Hepatocyte (in vitro differentiated cells): ENCODE measurements at regions not wholly inside any gene's neighbourhood (a gene's known extent, or its start where the extent isn't known, plus 50 kb on each side); places are given as distances from the start of the nearest gene placed in this dataset.

Experiments used
- EZH2 ChIP-seq: fragments of 200-600 bp; sonication (generic); IDR thresholded peaks from 2 replicates; pipeline ENCODE4 v1.6.1; 2016; ENCODE audit warnings: antibody characterized with exemption, mild to moderate bottlenecking, borderline replicate concordance
- TF ChIP-seq, protein P1 (sequence below): fragments of 200-600 bp; sonication (generic); IDR thresholded peaks from 2 replicates; pipeline ENCODE4 v1.5.1; 2016; ENCODE audit warnings: antibody characterized with exemption, mild to moderate bottlenecking; ENCODE audit not compliant: poor library complexity

DNA sequence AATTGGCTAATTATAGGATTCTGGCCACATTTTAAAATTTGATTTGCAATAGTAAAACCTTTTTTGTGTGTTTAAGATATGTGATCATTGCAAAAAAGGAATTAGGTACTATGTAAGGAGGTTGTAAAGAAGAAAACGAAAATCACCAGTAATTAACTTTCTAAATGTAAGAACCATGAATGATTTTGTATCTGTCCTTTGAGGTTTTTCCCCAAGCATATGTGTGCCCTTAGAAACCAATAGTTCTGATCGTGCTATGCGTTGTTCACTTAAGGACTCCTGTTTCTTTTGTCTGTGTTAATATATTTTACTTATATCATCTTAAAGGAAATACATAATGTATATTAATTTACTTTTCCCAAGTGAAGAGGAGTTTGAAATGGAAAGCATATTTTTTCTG lies 410.2 kb downstream of the PSAT1 start:
- TF ChIP-seq, protein P1, sequence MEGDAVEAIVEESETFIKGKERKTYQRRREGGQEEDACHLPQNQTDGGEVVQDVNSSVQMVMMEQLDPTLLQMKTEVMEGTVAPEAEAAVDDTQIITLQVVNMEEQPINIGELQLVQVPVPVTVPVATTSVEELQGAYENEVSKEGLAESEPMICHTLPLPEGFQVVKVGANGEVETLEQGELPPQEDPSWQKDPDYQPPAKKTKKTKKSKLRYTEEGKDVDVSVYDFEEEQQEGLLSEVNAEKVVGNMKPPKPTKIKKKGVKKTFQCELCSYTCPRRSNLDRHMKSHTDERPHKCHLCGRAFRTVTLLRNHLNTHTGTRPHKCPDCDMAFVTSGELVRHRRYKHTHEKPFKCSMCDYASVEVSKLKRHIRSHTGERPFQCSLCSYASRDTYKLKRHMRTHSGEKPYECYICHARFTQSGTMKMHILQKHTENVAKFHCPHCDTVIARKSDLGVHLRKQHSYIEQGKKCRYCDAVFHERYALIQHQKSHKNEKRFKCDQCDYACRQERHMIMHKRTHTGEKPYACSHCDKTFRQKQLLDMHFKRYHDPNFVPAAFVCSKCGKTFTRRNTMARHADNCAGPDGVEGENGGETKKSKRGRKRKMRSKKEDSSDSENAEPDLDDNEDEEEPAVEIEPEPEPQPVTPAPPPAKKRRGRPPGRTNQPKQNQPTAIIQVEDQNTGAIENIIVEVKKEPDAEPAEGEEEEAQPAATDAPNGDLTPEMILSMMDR, result no peak
- TF ChIP-seq EZH2, result no peak
